ENCODE measurements at regions not wholly inside any gene's neighbourhood (a gene's known extent, or its start where the extent isn't known, plus 50 kb on each side); places are given as distances from the start of the nearest gene placed in this dataset.

DNA sequence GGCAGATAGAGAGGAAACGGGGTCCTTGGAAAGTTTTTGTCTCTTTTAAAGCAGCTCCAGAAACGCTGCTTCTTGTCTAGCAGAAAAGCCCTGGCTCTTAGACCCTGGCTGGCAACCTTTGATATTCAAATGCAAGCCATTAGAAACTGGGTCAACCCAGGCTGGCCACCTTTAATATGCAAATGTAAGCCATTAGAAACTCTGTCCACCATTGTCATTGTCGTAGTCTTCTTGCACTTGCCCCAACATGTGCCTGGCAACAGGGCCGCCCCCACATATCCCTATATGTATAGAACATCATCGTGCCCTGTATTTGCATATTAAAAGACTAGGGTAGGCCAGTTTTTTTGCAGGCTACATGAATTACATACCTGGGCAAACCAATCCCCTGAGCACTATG is 621.3 kb upstream of the DPP6 start:
- Histone ChIP-seq H4K20me1 (ENCODE audit: low read depth) (no peaks in the 10 kb centered on the region), H3K4me2 (no peak overlapping the region), H3K79me2 (ENCODE audit: low read depth) (no peaks in the 10 kb centered on the region), H3K4me1 (no peaks in the 10 kb centered on the region), H2AFZ (replicated peaks) (no peak overlapping the region), H3F3A (ENCODE audit: low read depth) (no peaks in the 10 kb centered on the region), H3K4me3 (no peak overlapping the region), H3K9ac (no peak overlapping the region), H3K9me3 (ENCODE audit: low read depth) (no peaks in the 10 kb centered on the region), H3K27ac (no peak overlapping the region), H3K27me3 (no peaks in the 10 kb centered on the region), H3K36me3 (no peaks in the 10 kb centered on the region)
- Mint-ChIP-seq H3K27me3 (ENCODE audit: insufficient read depth, low read depth) (peaks cover 4% of the 10 kb centered on the region), H3K27ac (no peak overlapping the region), H3K9me3 (peaks cover 32% of the 10 kb centered on the region), H3K36me3 (no peaks in the 10 kb centered on the region), H3K4me1 (no peaks in the 10 kb centered on the region), H3K4me3 (no peak overlapping the region)
- DNase-seq (ENCODE audit: low spot score) = no peak
- TF ChIP-seq, protein P1, sequence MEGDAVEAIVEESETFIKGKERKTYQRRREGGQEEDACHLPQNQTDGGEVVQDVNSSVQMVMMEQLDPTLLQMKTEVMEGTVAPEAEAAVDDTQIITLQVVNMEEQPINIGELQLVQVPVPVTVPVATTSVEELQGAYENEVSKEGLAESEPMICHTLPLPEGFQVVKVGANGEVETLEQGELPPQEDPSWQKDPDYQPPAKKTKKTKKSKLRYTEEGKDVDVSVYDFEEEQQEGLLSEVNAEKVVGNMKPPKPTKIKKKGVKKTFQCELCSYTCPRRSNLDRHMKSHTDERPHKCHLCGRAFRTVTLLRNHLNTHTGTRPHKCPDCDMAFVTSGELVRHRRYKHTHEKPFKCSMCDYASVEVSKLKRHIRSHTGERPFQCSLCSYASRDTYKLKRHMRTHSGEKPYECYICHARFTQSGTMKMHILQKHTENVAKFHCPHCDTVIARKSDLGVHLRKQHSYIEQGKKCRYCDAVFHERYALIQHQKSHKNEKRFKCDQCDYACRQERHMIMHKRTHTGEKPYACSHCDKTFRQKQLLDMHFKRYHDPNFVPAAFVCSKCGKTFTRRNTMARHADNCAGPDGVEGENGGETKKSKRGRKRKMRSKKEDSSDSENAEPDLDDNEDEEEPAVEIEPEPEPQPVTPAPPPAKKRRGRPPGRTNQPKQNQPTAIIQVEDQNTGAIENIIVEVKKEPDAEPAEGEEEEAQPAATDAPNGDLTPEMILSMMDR (IDR thresholded peaks at IDR 0.05) = no peak
- no peak for TF ChIP-seq EZH2 (IDR thresholded peaks at IDR 0.05)

DNA sequence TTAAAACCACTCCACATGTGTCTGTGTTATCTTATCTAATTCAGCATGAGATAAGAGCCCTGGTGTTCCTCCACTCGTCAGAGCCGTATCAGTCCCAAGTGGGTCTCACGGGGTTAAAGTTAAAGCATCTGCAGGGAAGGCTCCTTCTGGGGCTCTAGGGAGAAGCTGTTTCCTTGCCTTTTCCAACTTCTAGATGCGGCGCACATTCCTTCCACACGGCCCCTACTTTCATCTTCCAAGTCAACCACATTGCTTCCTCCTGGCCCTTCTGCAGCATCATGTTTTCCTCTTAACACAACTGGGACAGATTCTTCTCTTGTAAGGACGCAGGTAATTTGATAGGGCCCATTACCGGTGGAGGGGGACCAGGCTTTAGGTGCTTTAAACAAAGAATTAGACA is 620.1 kb upstream of the DPP6 start:
- no peaks in the 10 kb centered on the region for H3K4me1 Mint-ChIP-seq
- Histone ChIP-seq H3K27me3 (no peaks in the 10 kb centered on the region), H2AFZ (replicated peaks) (no peak overlapping the region), H3K4me3 (no peak overlapping the region), H3K36me3 (no peaks in the 10 kb centered on the region), H3K4me1 (no peaks in the 10 kb centered on the region), H3K9ac (no peak overlapping the region), H3K27ac (no peak overlapping the region), H4K20me1 (ENCODE audit: low read depth) (no peaks in the 10 kb centered on the region), H3K79me2 (ENCODE audit: low read depth) (no peaks in the 10 kb centered on the region), H3K9me3 (ENCODE audit: low read depth) (no peaks in the 10 kb centered on the region), H3K4me2 (no peak overlapping the region), H3F3A (ENCODE audit: low read depth) (no peaks in the 10 kb centered on the region)
- H3K27me3 Mint-ChIP-seq (ENCODE audit: insufficient read depth, low read depth) = peaks cover 2% of the 10 kb centered on the region
- TF ChIP-seq, protein P1 (IDR thresholded peaks at IDR 0.05) = no peak
- TF ChIP-seq EZH2phosphoT487 (IDR thresholded peaks at IDR 0.05) = no peak
- no peak for TF ChIP-seq EZH2 (IDR thresholded peaks at IDR 0.05)
- no peak overlapping the region for H3K27ac Mint-ChIP-seq
- H3K4me3 Mint-ChIP-seq = no peak overlapping the region
- no peaks in the 10 kb centered on the region for H3K36me3 Mint-ChIP-seq
- H3K9me3 Mint-ChIP-seq = peaks cover 34% of the 10 kb centered on the region
- DNase-seq (ENCODE audit: low spot score) = no peak

DNA sequence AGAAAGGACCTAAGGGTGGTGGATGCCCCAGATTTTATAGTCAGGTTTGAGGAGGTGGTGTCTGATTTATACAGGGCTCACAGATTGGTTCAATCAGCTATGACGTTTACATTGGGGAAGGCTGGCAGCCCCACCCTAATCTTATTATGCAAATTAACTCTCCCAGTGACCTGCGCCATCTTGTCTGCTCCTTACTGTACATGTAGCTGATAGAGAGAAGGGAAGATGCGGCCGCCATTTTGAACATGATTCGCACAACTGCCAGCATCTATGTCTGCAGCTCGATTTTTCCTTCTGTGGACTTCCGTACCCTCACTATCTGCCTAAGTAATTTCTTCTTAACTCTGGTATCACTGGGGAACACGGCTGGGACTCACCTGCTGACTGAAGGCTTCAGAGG is 619.0 kb upstream of the DPP6 start:
- no peaks in the 10 kb centered on the region for H3K79me2 ChIP-seq (ENCODE audit: low read depth)
- Mint-ChIP-seq H3K4me1 (no peaks in the 10 kb centered on the region), H3K4me3 (no peak overlapping the region), H3K36me3 (no peaks in the 10 kb centered on the region), H3K9me3 (peaks cover 34% of the 10 kb centered on the region), H3K27ac (no peak overlapping the region), H3K27me3 (ENCODE audit: insufficient read depth, low read depth) (peaks cover 2% of the 10 kb centered on the region)
- H3F3A ChIP-seq (ENCODE audit: low read depth) = no peaks in the 10 kb centered on the region
- H3K36me3 ChIP-seq = no peaks in the 10 kb centered on the region
- H3K4me3 ChIP-seq = no peak overlapping the region
- H2AFZ ChIP-seq (replicated peaks) = no peak overlapping the region
- no peak overlapping the region for H3K4me2 ChIP-seq
- DNase-seq (ENCODE audit: low spot score) = no peak
- no peaks in the 10 kb centered on the region for H3K4me1 ChIP-seq
- H3K9ac ChIP-seq = no peak overlapping the region
- no peaks in the 10 kb centered on the region for H4K20me1 ChIP-seq (ENCODE audit: low read depth)
- no peaks in the 10 kb centered on the region for H3K9me3 ChIP-seq (ENCODE audit: low read depth)
- TF ChIP-seq EZH2 (IDR thresholded peaks at IDR 0.05) (no peak), EZH2phosphoT487 (IDR thresholded peaks at IDR 0.05) (no peak)
- TF ChIP-seq, protein P1 (IDR thresholded peaks at IDR 0.05) = no peak
- H3K27me3 ChIP-seq = no peaks in the 10 kb centered on the region
- H3K27ac ChIP-seq = no peak overlapping the region

DNA sequence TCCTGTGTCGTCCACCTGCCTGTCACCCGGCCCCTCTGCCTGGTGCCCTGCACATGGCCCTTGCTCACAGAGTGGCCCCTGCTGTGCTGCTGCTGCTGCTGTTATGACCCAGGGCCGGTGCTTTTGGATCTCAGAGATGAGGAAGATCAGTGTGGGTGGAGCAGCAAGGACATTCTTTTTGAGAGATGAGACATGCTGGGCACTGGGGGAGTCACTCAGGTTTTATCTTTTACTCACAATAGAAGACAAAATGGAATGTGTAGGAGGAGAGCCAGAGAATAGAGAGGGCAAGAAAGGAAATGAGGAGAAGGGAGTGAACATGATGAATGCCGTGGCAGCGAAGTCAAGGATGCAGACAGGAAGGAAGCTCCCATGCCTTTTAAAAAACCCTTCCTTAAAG is 611.5 kb upstream of the DPP6 start:
- Histone ChIP-seq H3K4me2 (no peak overlapping the region), H3K9me3 (ENCODE audit: low read depth) (no peaks in the 10 kb centered on the region), H3F3A (ENCODE audit: low read depth) (no peaks in the 10 kb centered on the region), H3K4me1 (no peaks in the 10 kb centered on the region), H3K36me3 (no peaks in the 10 kb centered on the region), H3K4me3 (no peak overlapping the region), H4K20me1 (ENCODE audit: low read depth) (no peaks in the 10 kb centered on the region), H3K9ac (no peak overlapping the region), H3K27ac (no peak overlapping the region), H3K79me2 (ENCODE audit: low read depth) (no peaks in the 10 kb centered on the region), H3K27me3 (no peaks in the 10 kb centered on the region), H2AFZ (replicated peaks) (no peak overlapping the region)
- H3K36me3 Mint-ChIP-seq = no peaks in the 10 kb centered on the region
- H3K9me3 Mint-ChIP-seq = peaks cover 35% of the 10 kb centered on the region
- DNase-seq (ENCODE audit: low spot score) = no peak
- H3K27me3 Mint-ChIP-seq (ENCODE audit: insufficient read depth, low read depth) = peaks cover 4% of the 10 kb centered on the region
- no peak overlapping the region for H3K27ac Mint-ChIP-seq
- TF ChIP-seq, protein P1 (IDR thresholded peaks at IDR 0.05) = no peak
- TF ChIP-seq EZH2 (IDR thresholded peaks at IDR 0.05) (no peak), EZH2phosphoT487 (IDR thresholded peaks at IDR 0.05) (no peak)
- H3K4me3 Mint-ChIP-seq = no peak overlapping the region
- H3K4me1 Mint-ChIP-seq = no peaks in the 10 kb centered on the region

Measured in neural progenitor cell (in vitro differentiated cells).